ENCODE measurements at regions not wholly inside any gene's neighbourhood (a gene's known extent, or its start where the extent isn't known, plus 50 kb on each side); places are given as distances from the start of the nearest gene placed in this dataset.

GRCh38 chr2:236353594-236353942 is 89.4 kb upstream of the ASB18 start:
- TF ChIP-seq EZH2 (IDR thresholded peaks at IDR 0.05; ENCODE audit: low read length), result no peak
- no peak for TF ChIP-seq CTCF (optimal IDR thresholded peaks at IDR 0.05 in 1 of 3, IDR thresholded peaks at IDR 0.05 in 1 of 3, conservative IDR thresholded peaks at IDR 0.05 in 1 of 3; ENCODE audit: extremely low read depth in 1 of 3, insufficient read depth in 2 of 3, low read length in 3 of 3)
- dilution Hi-C loops (cut with MboI; ENCODE audit: extremely low pct_ligation_motif_present, low sequenced_read_pairs), result no loop called here
- no peaks in the 10 kb centered on the region for H3K79me2 ChIP-seq (ENCODE audit: control insufficient read depth, insufficient read depth, low read length)

GRCh38 chr2:236354056-236354940 is 90.1 kb upstream of the ASB18 start:
- H4K20me1 ChIP-seq (ENCODE audit: control insufficient read depth, extremely low read depth, insufficient read depth, low read length), result no peaks in the 10 kb centered on the region
- H3K4me3 ChIP-seq (ENCODE audit: control insufficient read depth in 2 of 3, extremely low read depth in 1 of 3, insufficient read depth in 2 of 3, low read depth in 1 of 3, low read length in 3 of 3), result no peak overlapping the region
- no peak overlapping the region for H2AFZ ChIP-seq (ENCODE audit: control insufficient read depth, low read length)
- no peak for FAIRE-seq
- no peaks in the 10 kb centered on the region for H3K9me3 ChIP-seq (ENCODE audit: control insufficient read depth, low read depth, low read length)
- H3K79me2 ChIP-seq (ENCODE audit: control insufficient read depth, insufficient read depth, low read length), result no peaks in the 10 kb centered on the region
- no peaks in the 10 kb centered on the region for H3K36me3 ChIP-seq (ENCODE audit: control insufficient read depth in 2 of 2, extremely low read depth in 1 of 2, insufficient read depth in 2 of 2, low read length in 2 of 2)
- no peak for DNase-seq (ENCODE audit: low read depth, low spot score)
- TF ChIP-seq EZH2 (IDR thresholded peaks at IDR 0.05; ENCODE audit: low read length) (no peak), CTCF (optimal IDR thresholded peaks at IDR 0.05 in 1 of 3, IDR thresholded peaks at IDR 0.05 in 1 of 3, conservative IDR thresholded peaks at IDR 0.05 in 1 of 3; ENCODE audit: extremely low read depth in 1 of 3, insufficient read depth in 2 of 3, low read length in 3 of 3) (no peak)
- no peaks in the 10 kb centered on the region for H3K9me1 ChIP-seq (ENCODE audit: control insufficient read depth, extremely low read depth, insufficient read depth, low read length)
- no peak overlapping the region for H3K9ac ChIP-seq (ENCODE audit: control insufficient read depth, extremely low read depth, insufficient read depth, low read length)
- no peaks in the 10 kb centered on the region for H3K27me3 ChIP-seq (ENCODE audit: control insufficient read depth, extremely low read depth, insufficient read depth, low read length)
- H3K4me1 ChIP-seq (ENCODE audit: control insufficient read depth, extremely low read depth, insufficient read depth, low read length), result no peaks in the 10 kb centered on the region
- dilution Hi-C loops (cut with MboI; ENCODE audit: extremely low pct_ligation_motif_present, low sequenced_read_pairs), result no loop called here
- no peak overlapping the region for H3K4me2 ChIP-seq (ENCODE audit: control insufficient read depth, extremely low read depth, insufficient read depth, low read depth, low read length)
- H3K27ac ChIP-seq (ENCODE audit: control insufficient read depth, insufficient read depth, low read length), result no peak overlapping the region

More at GRCh38 chr2:236353594-236353942, 89.4 kb upstream of the ASB18 start:
- FAIRE-seq (no peak), DNase-seq (ENCODE audit: low read depth, low spot score) (no peak)
- H3K27ac ChIP-seq (ENCODE audit: control insufficient read depth, insufficient read depth, low read length), result no peak overlapping the region
- no peaks in the 10 kb centered on the region for H4K20me1 ChIP-seq (ENCODE audit: control insufficient read depth, extremely low read depth, insufficient read depth, low read length)
- no peaks in the 10 kb centered on the region for H3K9me3 ChIP-seq (ENCODE audit: control insufficient read depth, low read depth, low read length)
- no peaks in the 10 kb centered on the region for H3K9me1 ChIP-seq (ENCODE audit: control insufficient read depth, extremely low read depth, insufficient read depth, low read length)
- no peak overlapping the region for H3K9ac ChIP-seq (ENCODE audit: control insufficient read depth, extremely low read depth, insufficient read depth, low read length)
- H3K27me3 ChIP-seq (ENCODE audit: control insufficient read depth, extremely low read depth, insufficient read depth, low read length), result no peaks in the 10 kb centered on the region
- no peak overlapping the region for H2AFZ ChIP-seq (ENCODE audit: control insufficient read depth, low read length)
- H3K36me3 ChIP-seq (ENCODE audit: control insufficient read depth in 2 of 2, extremely low read depth in 1 of 2, insufficient read depth in 2 of 2, low read length in 2 of 2), result no peaks in the 10 kb centered on the region
- H3K4me2 ChIP-seq (ENCODE audit: control insufficient read depth, extremely low read depth, insufficient read depth, low read depth, low read length), result no peak overlapping the region
- H3K4me3 ChIP-seq (ENCODE audit: control insufficient read depth in 2 of 3, extremely low read depth in 1 of 3, insufficient read depth in 2 of 3, low read depth in 1 of 3, low read length in 3 of 3), result no peak overlapping the region
- no peaks in the 10 kb centered on the region for H3K4me1 ChIP-seq (ENCODE audit: control insufficient read depth, extremely low read depth, insufficient read depth, low read length)

All from keratinocyte (primary cell).